Raji (cell line): ENCODE measurements at regions not wholly inside any gene's neighbourhood (a gene's known extent, or its start where the extent isn't known, plus 50 kb on each side); places are given as distances from the start of the nearest gene placed in this dataset.

ENCODE experiments used
- POLR2A ChIP-seq: IDR thresholded peaks from 2 replicates; pipeline ENCODE4 v1.6.1; 2011; ENCODE audit warnings: low read depth, low read length, control low read depth; ENCODE audit not compliant: insufficient read depth

- TF ChIP-seq POLR2A = no peak
Measured at GRCh38 chr6:14977747-14978382, 268.0 kb upstream of the JARID2 start.

- TF ChIP-seq POLR2A = no peak
Measured at GRCh38 chr6:14981960-14982359, 263.9 kb upstream of the JARID2 start.

DNA sequence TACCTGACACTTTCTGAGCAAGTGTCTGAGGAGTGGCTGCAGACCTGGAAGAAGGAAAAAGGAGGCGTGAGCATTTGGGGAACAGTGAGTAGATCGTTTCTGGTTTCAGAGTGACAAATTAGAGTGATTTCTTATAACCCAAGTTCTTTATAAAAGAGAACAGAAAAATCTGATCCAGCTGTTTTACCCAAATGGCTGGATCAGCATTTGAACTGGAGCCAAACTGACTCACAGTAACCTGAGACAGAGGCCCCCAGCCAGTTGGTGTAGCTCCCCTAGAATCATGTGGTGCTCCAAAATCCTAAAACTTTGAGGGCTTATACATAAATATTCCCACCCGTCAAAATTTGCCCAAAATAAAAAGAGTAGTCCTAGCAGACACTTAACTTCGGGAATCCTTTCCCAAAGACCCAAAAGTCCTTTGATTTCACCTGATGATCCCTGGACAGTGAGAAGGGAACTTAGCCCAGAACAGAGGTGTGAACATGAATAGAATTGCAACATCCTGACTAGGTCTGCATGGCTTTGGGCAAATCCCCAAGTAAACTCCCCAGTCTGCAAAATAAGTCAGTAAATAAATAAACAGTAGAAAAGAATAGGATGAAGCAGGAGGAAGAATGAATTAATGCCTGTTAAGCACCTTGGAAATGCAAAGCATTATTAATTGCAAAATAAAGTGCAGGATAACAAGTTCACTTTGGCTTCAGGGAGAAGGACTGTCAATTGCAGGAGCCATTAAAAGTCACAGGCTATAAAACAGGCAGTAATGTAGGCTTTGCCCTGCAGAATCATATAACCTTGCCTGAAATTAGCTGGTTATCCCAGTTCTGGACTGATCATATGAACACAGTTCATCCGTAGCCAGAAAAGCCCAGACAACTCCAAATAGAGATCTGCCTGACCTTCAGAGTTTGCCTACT, 262.0 kb upstream of the JARID2 start:
- no peak for TF ChIP-seq POLR2A

DNA sequence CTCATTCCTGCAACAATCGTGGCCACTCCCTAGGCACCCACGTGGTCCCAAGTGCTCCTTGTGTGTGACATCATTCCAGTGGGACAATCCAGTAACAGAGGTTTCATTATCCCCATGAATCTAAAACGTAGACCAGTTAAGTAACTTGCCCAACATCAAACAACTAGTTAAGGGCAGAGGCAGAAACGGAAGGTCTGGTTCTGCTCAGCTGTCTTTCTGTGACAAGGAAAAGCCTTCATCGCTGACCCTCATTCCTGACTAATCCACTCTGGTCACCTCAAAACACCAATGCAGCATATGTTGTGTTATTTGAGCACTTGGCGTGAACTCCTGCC, 261.4 kb upstream of the JARID2 start:
- no peak for TF ChIP-seq POLR2A

DNA sequence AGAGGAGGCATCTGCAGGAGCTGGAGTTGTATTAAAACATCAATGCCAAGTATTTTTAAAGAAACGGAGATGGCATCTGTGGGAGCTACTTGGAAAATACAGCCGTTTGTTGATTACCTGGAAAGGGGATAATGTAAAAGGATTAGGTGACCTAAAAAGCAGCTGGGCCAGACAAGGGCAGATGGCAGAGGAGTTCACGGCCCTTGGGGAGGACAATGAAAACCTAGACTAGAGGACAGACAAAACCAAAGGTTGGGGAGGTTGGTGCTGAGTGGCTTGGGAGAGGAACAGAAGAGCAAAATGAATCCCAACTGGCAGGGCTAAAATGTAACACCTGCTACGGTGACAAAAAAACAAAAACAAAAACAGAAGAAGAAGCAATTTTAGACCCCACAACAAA, 260.5 kb upstream of the JARID2 start:
- TF ChIP-seq POLR2A = no peak

DNA sequence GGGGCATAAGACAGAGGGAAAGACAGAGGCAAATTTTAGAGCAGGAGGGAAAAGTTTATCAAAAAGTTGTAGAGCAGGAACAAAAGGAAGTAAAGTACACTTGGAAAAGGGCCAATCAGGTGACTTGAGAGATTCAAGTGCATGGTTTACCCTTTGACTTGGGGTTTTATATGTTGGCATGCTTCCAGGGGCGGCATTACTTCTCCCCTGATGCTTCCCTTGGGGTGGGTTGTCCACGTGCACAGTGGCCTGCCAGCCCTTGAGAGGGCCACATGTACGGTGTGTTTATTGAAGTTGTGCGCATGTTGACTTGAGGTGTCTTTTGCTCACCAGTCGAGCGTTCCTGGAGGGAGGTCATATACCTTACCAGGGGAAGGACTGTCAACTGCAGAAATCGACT, 259.5 kb upstream of the JARID2 start:
- no peak for TF ChIP-seq POLR2A

DNA sequence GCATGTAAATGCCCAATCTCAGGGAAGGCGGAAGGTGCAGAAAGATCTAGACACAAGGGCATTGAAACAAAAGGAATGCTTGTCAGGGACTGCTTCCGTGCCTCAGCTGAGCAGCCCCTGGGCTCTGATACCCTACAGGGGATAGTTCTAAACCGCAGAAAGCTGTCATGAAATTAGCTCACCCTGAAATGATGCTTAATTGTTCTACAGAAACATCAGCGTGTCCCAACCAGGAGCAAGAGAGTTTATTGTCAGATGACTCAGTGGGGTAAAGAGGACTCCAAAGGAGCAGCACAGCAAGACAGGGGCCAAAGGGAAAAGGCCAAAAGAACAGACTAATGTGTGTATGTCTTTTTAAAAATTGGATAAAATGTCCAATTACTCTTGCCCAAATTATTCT, 258.4 kb upstream of the JARID2 start:
- TF ChIP-seq POLR2A = no peak

DNA sequence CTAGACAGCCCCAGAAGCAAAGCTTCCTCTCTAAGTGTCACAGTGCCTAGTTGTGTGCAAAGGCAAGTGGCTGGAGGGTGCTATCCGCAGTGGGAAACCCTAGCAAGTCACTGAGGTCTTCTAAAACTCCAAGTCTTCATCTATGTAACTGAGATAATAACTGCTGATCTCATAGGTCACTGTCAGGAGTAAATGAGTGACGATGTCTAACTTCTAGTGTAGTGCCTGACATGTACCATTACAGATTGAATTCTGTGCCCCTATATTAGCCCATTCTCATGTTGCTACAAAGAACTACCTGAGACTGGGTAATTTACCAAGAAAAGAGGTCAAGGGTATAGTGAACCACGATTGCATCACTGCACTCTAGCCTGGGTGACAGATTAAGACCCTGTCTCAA, 253.5 kb upstream of the JARID2 start:
- TF ChIP-seq POLR2A = no peak

- no peak for TF ChIP-seq POLR2A
Measured at GRCh38 chr6:14995208-14995607, 250.7 kb upstream of the JARID2 start.

GRCh38 chr6:14995966-14996602, 249.8 kb upstream of the JARID2 start:
- no peak for TF ChIP-seq POLR2A

DNA sequence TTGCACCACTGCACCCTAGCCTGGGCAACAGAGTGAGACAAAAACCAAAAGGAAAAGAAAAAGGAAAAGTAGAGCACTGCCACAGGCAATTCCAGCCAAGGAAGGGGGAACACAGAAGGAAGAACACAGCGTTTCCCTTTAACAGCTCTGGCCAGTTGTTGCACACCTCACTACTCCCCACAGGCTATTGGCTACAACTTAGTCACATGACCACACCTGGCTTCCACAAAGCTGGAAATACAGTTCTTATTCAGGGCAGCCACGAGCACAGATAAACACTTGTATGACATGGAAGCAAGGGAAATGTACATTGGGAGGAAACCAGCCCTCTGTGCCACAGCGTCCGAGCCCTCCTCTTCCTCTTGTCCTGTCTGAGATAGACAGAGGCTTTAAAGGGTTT, 249.0 kb upstream of the JARID2 start:
- no peak for TF ChIP-seq POLR2A

GRCh38 chr6:14997507-14997906, 248.4 kb upstream of the JARID2 start:
- no peak for TF ChIP-seq POLR2A

DNA sequence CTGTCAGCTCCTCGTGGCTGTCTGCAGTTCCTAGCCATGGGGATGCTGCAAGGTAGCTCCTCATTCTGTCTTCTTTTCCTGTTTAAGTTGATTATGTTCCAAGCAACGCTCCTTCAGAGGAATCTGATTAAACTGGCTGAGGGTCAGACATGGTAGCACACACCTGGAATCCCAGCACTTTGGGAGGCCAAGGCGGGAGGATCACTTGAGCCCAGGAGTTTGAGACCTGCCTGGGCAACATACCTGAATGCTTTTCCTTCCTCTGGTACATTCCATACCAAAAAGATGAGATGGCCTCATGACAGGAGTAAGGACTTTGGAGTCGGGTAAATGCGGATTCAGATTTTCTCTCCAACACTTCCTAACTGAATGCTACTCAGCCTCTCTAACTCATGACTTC, 246.8 kb upstream of the JARID2 start:
- no peak for TF ChIP-seq POLR2A

- no peak for TF ChIP-seq POLR2A
Measured at GRCh38 chr6:15001326-15001910, 244.5 kb upstream of the JARID2 start.

DNA sequence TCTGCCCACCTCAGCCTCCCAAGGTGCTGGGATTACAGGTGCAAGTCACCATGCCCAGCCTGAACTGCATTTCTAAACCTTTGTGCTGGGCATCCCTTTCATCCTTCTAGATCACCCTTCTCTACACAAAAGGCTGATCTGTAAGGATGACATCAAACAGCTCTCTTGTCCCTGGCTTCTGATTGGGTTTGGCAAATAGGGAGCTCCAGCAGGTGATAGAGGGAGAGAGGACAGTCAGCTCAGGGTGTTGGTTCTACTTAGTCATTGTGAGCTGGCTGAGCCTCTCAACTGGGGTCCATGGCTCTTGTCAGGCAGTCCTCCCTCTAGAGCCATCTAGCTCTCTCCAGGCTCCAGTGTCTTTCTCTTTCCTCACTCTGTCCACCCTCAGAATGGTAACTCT, 237.6 kb upstream of the JARID2 start:
- no peak for TF ChIP-seq POLR2A

DNA sequence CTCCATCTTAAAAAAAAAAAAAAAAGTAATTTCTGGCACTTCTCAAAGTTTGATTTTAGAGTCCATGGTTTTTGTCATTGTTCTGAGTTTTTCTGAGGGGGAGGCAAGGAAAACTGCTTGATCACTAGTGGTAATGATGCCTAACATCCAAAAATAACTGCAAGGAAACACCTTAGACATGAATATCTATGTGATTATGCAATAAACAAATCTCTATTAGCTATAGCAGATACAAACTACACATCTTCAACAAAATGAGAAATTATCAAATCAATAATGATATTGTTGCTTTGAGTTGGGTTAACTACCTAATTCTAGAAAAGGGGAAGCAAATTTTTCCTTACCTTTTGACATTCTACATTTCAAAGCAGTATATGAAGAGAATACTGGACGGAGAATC, 230.9 kb upstream of the JARID2 start:
- no peak for TF ChIP-seq POLR2A
